IPS-15b (cell line): ENCODE measurements at regions not wholly inside any gene's neighbourhood (a gene's known extent, or its start where the extent isn't known, plus 50 kb on each side); places are given as distances from the start of the nearest gene placed in this dataset.

Experiments used
- H3K27me3 ChIP-seq: one replicate; pipeline ENCODE4 v1.6.1; 2013; ENCODE audit warnings: low read length; ENCODE audit not compliant: control insufficient read depth, insufficient read depth
- H3K36me3 ChIP-seq: one replicate; pipeline ENCODE4 v1.6.1; 2013; ENCODE audit warnings: low read length; ENCODE audit not compliant: control insufficient read depth, insufficient read depth
- H3K4me1 ChIP-seq: one replicate; pipeline ENCODE4 v1.6.1; 2013; ENCODE audit warnings: mild to moderate bottlenecking, low read length; ENCODE audit not compliant: control insufficient read depth, insufficient read depth
- H3K4me3 ChIP-seq: one replicate; pipeline ENCODE4 v1.5.1; 2013; ENCODE audit warnings: low read depth, low read length
- H3K9ac ChIP-seq: one replicate; pipeline ENCODE4 v1.6.1; 2013; ENCODE audit warnings: low read depth, mild to moderate bottlenecking, low read length
- H3K9me3 ChIP-seq: one replicate; pipeline ENCODE4 v1.6.1; 2013; ENCODE audit warnings: mild to moderate bottlenecking, low read length; ENCODE audit not compliant: control insufficient read depth, insufficient read depth

DNA sequence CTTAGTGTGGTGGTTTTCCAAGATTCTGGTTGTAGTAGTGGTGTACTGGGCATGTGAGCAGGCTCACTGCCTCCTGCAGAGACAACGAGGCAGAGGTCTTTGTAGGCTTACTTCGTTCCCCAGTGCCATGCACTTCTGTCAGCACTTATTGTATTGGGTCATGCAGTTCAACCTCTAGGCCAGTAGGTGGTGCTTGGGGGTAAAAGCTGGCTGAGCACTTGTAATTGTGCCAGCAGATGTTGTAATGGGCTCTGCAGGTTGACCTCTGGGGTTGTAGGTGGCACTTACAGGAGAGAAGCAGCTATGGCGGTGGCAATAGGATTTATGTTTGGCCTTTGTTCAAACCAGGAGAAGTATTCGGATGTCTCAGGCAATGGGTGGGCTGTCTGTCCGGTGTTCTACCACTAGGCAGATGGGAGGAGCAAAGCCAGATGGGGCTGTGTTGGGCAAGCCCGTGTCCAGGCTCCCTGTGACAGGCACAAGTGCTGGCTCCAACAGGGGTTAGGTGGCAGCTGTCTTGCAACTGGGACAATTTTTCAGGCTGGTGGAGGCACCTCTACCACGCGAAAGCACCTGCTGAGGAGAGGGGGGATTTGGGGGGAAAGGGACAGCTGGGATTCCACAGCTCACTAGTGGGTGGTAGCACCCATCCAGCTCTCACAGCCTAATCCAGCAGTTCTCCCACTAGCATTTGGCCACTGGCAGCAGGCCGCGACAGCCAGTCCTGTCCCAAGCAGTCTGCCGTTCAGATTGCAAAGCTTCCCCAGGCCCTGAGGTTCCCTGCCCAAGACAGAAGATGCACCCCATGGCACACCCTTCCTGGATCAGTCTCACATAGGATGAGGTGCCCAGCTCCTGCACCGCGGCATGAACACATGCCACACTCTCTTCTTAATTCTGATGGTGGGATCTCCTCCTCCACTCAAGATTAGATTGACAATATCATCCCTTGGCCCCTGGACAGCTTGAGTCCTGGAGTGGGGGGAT, 274.5 kb downstream of the CTH start:
- no peaks in the 10 kb centered on the region for H3K27me3 ChIP-seq
- no peaks in the 10 kb centered on the region for H3K9me3 ChIP-seq
- no peaks in the 10 kb centered on the region for H3K36me3 ChIP-seq
- H3K9ac ChIP-seq, result no peak overlapping the region
- no peaks in the 10 kb centered on the region for H3K4me1 ChIP-seq
- no peak overlapping the region for H3K4me3 ChIP-seq

DNA sequence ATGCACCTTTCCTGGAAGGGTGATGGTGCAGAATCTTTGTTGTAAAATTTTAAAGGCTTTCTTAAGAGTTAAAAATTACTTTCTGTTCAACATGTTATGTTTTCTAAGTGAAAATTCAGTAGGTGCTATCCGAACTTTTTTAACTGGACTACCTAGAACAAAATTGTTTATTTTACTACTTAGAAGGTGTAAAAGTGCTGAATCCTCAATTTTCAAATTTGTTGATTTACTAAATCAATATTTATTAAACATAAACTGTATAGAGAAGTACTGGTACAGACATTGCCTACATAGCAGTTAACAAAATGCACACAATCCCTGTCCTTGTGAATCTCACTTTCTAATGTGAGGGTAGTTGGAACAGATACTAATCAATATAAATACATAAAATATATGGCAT, 277.5 kb downstream of the CTH start:
- Histone ChIP-seq H3K4me1 (no peaks in the 10 kb centered on the region), H3K9ac (no peak overlapping the region), H3K4me3 (no peak overlapping the region), H3K27me3 (no peaks in the 10 kb centered on the region), H3K36me3 (no peaks in the 10 kb centered on the region), H3K9me3 (no peaks in the 10 kb centered on the region)

DNA sequence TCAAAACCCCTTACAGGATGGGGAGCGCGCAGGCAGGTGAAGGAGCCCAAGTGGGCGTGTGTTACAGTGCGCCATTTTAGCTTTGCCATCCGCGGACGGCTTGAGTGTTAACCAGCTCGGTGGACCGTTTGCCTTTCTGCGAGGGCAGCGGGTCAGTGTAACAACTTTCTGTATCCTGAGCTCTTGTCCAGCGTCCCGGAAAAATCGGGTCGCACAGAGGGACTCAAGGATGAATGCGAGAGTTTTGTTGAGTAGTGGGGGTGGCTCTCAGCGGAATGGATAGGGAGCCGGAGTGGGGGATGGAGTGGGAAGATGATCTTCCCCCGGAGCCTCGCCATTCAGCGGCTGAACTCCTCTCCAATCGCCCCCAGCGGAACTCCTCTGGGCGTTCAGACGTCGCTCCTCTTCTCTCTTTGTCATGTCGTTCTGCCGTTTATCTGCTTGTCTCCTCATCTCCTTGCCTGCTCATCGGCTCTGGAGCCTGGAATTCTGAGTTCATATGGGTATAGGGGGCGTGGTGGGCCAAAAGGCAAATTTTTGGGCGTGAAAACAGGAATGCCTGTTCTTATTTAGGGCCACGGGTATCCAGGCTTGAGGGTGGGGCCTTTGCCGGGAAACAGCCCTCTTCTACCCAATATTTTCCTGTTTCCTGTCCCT, 295.4 kb downstream of the CTH start:
- H3K9ac ChIP-seq, result peak overlapping the region; percentile 30
- no peaks in the 10 kb centered on the region for H3K9me3 ChIP-seq
- no peaks in the 10 kb centered on the region for H3K36me3 ChIP-seq
- H3K27me3 ChIP-seq, result no peaks in the 10 kb centered on the region
- H3K4me1 ChIP-seq, result no peaks in the 10 kb centered on the region
- H3K4me3 ChIP-seq, result peak overlapping the region; percentile 65

GRCh38 chr1:70707214-70707613, 296.1 kb downstream of the CTH start:
- H3K27me3 ChIP-seq, result no peaks in the 10 kb centered on the region
- no peak overlapping the region for H3K9ac ChIP-seq
- no peaks in the 10 kb centered on the region for H3K36me3 ChIP-seq
- peak overlapping the region; percentile 65 for H3K4me3 ChIP-seq
- no peaks in the 10 kb centered on the region for H3K9me3 ChIP-seq
- no peaks in the 10 kb centered on the region for H3K4me1 ChIP-seq

- Histone ChIP-seq H3K9ac (no peak overlapping the region), H3K9me3 (no peaks in the 10 kb centered on the region), H3K36me3 (no peaks in the 10 kb centered on the region), H3K4me1 (no peaks in the 10 kb centered on the region), H3K27me3 (no peaks in the 10 kb centered on the region), H3K4me3 (no peak overlapping the region)
Measured at GRCh38 chr1:70714149-70714548, 303.1 kb downstream of the CTH start.

DNA sequence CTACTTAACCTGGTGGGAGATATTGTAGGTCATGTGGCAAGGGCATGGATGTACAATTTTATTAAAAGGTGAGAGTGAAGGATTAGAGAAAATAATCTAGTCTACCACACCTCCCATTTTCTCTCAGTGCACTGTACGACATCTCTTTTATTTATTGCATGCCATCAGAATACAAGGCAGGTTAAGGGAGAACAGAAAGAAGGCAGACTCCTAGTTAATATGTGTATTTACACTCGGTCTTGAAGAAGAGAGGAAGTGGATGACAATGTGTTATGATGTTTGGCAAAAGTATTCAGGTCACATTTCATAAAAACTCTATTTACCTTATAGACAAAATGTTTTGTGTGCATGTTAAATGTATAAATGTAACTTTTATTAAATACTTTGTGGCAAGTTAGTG, 306.1 kb downstream of the CTH start:
- Histone ChIP-seq H3K9me3 (no peaks in the 10 kb centered on the region), H3K27me3 (no peaks in the 10 kb centered on the region), H3K9ac (no peak overlapping the region), H3K4me1 (no peaks in the 10 kb centered on the region), H3K36me3 (no peaks in the 10 kb centered on the region), H3K4me3 (no peak overlapping the region)

DNA sequence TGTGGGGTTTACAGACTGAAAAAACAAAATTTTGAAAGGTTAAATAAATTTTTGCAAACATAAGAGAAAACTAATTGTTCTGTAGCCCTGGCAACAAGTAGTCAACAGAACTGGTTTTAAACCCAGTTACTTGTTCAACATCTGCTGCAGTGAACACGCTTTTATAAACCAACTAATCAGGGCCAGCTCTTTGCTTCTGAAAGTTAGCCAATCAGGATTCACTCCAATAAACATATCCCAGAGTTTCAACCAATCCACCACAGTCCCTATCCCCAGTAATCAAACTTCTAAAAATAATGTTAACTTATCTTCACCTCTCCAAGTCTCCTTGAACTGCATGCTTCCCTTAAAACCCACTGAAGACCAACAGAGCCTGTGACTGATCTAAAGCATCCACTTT, 306.6 kb downstream of the CTH start:
- Histone ChIP-seq H3K4me1 (no peaks in the 10 kb centered on the region), H3K27me3 (no peaks in the 10 kb centered on the region), H3K36me3 (no peaks in the 10 kb centered on the region), H3K4me3 (no peak overlapping the region), H3K9ac (no peak overlapping the region), H3K9me3 (no peaks in the 10 kb centered on the region)

DNA sequence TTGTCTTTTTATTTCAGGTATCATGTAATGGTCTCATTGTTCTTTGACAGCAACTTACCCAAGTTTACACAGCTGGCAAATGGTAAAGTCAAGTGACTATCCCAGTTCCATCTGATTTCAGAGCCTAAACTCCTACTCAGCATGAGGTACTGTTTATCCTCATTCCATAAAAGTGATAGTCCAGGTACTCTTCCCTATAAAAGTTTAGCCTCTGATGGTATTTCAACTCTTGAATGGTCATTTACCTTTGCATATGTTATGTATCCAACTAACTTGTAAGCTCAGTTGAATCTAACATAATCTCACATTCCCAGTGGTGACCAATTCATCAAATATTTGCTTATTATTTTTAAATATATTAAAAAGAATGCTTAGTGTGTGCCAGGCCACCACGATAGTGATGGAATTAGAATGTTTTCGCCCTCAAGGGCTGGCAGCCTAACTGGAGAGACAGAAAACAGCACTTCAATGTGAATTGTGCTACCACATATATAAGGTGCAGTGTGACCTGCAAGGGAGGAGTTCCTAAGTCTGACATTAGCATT, 307.1 kb downstream of the CTH start:
- Histone ChIP-seq H3K27me3 (no peaks in the 10 kb centered on the region), H3K9me3 (no peaks in the 10 kb centered on the region), H3K4me3 (no peak overlapping the region), H3K4me1 (no peaks in the 10 kb centered on the region), H3K9ac (no peak overlapping the region), H3K36me3 (no peaks in the 10 kb centered on the region)

GRCh38 chr1:70719154-70719553, 308.1 kb downstream of the CTH start:
- Histone ChIP-seq H3K9me3 (no peaks in the 10 kb centered on the region), H3K9ac (no peak overlapping the region), H3K4me3 (no peak overlapping the region), H3K27me3 (no peaks in the 10 kb centered on the region), H3K36me3 (no peaks in the 10 kb centered on the region), H3K4me1 (no peaks in the 10 kb centered on the region)

DNA sequence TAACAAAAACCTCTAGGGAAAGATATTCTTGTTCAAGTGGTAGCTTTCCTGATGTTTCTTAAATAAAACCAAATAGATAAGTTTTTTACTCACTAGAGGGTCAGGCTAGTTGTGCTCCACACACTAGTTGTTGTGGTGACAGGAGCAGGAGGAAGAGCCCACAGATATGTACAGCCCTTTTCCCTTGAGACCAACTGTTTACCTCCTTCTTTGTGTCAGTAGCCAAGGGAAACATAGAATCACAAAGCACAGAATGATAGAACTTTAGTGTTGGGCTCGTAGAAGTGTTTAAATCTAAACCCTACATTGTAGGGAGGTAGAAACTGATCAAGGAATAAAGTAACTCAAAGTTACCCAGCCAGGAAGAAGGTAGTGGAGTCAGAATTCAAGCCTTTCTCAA, 309.0 kb downstream of the CTH start:
- Histone ChIP-seq H3K4me3 (no peak overlapping the region), H3K36me3 (no peaks in the 10 kb centered on the region), H3K27me3 (no peaks in the 10 kb centered on the region), H3K9me3 (no peaks in the 10 kb centered on the region), H3K9ac (no peak overlapping the region), H3K4me1 (no peaks in the 10 kb centered on the region)

GRCh38 chr1:70720521-70720920, 309.5 kb downstream of the CTH start:
- no peaks in the 10 kb centered on the region for H3K9me3 ChIP-seq
- H3K36me3 ChIP-seq, result no peaks in the 10 kb centered on the region
- H3K4me1 ChIP-seq, result no peaks in the 10 kb centered on the region
- H3K9ac ChIP-seq, result no peak overlapping the region
- no peaks in the 10 kb centered on the region for H3K27me3 ChIP-seq
- no peak overlapping the region for H3K4me3 ChIP-seq
